HepG2 (cell line): ENCODE measurements at regions not wholly inside any gene's neighbourhood (a gene's known extent, or its start where the extent isn't known, plus 50 kb on each side); places are given as distances from the start of the nearest gene placed in this dataset.
A peak's percentile ranks its signal among the peaks of the same experiment; 100 is the strongest.

Experiments
- ATAC-seq: fragments of 200-7000 bp; cut with Tn5 transposase; 3 replicates; pipeline ENCODE4 v1.9.1; 2020; ENCODE audit warnings: mild to moderate bottlenecking, moderate library complexity
- BruUV-seq: library from RNA; stranded (reverse); fragments of 400-500 nt; replicated peaks from 2 replicates; lab custom pipeline; 2021; lab: Mats Ljungman, UMichigan
- CTCF ChIA-PET: fragments of 300-600 bp; formaldehyde crosslinking; extraction: SDS; loops from one replicate; lab custom pipeline; 2021; ENCODE audit warnings: low total read pairs, inconsistent platforms, low intra/inter-chr PET ratio; lab: Yijun Ruan, JAX
- POLR2A ChIA-PET: fragments of 350-600 bp; sonication (Branson Sonifier 250); formaldehyde crosslinking; loops from one replicate; lab custom pipeline; 2020; ENCODE audit warnings: antibody characterized with exemption, inconsistent platforms; lab: Yijun Ruan, JAX
- DNase-seq: peaks from one replicate; pipeline ENCODE4 v3.0.0-alpha.2; 2015; ENCODE audit warnings: low spot score
- FAIRE-seq: peaks from 3 replicates; lab custom pipeline; 2011; peaks lifted over from hg19 to GRCh38; lab: Jason Lieb, UNC
- H2AFZ ChIP-seq: one replicate; pipeline ENCODE4 v1.6.1; 2011; ENCODE audit warnings: low read length, inconsistent platforms
- H3K27ac ChIP-seq: fragments of 300-600 bp; 3 replicates; pipeline ENCODE4 v1.8.0; 2011; ENCODE audit warnings: mixed run types, mild to moderate bottlenecking, mixed read lengths, low read length, inconsistent platforms; ENCODE audit not compliant: insufficient read depth; ENCODE audit errors: extremely low read length
- H3K27me3 ChIP-seq, 2 experiments: fragments of 200-600 bp in 1 of 2; 2 replicates in 1 of 2; 3 replicates in 1 of 2; pipeline versions ENCODE4 v1.6.0 to v1.8.0; 2011; ENCODE audit warnings: low read length in 2 of 2, mild to moderate bottlenecking in 2 of 2, moderate library complexity in 2 of 2, inconsistent platforms in 1 of 2; ENCODE audit not compliant: insufficient read depth in 2 of 2, control insufficient read depth in 1 of 2
- H3K36me3 ChIP-seq, 2 experiments: fragments of 200-600 bp in 1 of 2; replicated peaks in 1 of 2; 2 replicates in 1 of 2; 3 replicates in 1 of 2; pipeline versions ENCODE4 v1.5.1 to v1.8.0; 2011; ENCODE audit warnings: low read length in 2 of 2, inconsistent platforms in 1 of 2; ENCODE audit not compliant: insufficient read depth in 2 of 2, control insufficient read depth in 1 of 2
- H3K4me1 ChIP-seq: 2 replicates; pipeline ENCODE4 v1.5.1; 2012; ENCODE audit warnings: low read length, inconsistent platforms; ENCODE audit not compliant: insufficient read depth
- H3K4me2 ChIP-seq: 2 replicates; pipeline ENCODE4 v1.6.0; 2011; ENCODE audit warnings: low read depth, low read length, inconsistent platforms
- H3K4me3 ChIP-seq, 3 experiments: fragments of 200-600 bp in 1 of 3; sonication (generic), shearing (Covaris generic) in 1 of 3; replicated peaks in 1 of 3; 2 replicates each; pipeline ENCODE4 v1.5.1; 2011 to 2016; ENCODE audit warnings: low read length in 3 of 3, inconsistent platforms in 2 of 3, low read depth in 2 of 3, mild to moderate bottlenecking in 2 of 3, control low read depth in 1 of 3, mixed read lengths in 1 of 3; ENCODE audit not compliant: insufficient read depth in 1 of 3
- H3K79me2 ChIP-seq: one replicate; pipeline ENCODE4 v1.6.1; 2011; ENCODE audit warnings: low read length, inconsistent platforms; ENCODE audit not compliant: insufficient read depth
- H3K9ac ChIP-seq: 2 replicates; pipeline ENCODE4 v1.6.0; 2011; ENCODE audit warnings: mild to moderate bottlenecking, low read depth, low read length, inconsistent platforms; ENCODE audit not compliant: insufficient read depth
- H3K9me3 ChIP-seq: 2 replicates; pipeline ENCODE4 v1.5.1; 2012; ENCODE audit warnings: mild to moderate bottlenecking, low read length
- H4K20me1 ChIP-seq: 2 replicates; pipeline ENCODE4 v1.6.0; 2011; ENCODE audit warnings: inconsistent platforms, mild to moderate bottlenecking, low read length, moderate library complexity; ENCODE audit not compliant: insufficient read depth
- KDM2A ChIP-seq: sonication (generic); formaldehyde crosslinking; IDR thresholded peaks from 2 replicates; pipeline ENCODE4 v1.4.0; 2020; ENCODE audit warnings: low read depth, missing genetic modification reagents, borderline replicate concordance
- MBNL3 ChIP-seq: fragments of 250-450 bp; sonication (Bioruptor Pico); conservative IDR thresholded peaks from 2 replicates; pipeline ENCODE4 v1.8.0; 2022; ENCODE audit warnings: mild to moderate bottlenecking, inconsistent platforms
- RAD21 ChIP-seq: fragments of 450-650 bp; formaldehyde crosslinking; IDR thresholded peaks from 2 replicates; pipeline ENCODE4 v1.5.0; 2020; ENCODE audit warnings: mild to moderate bottlenecking
- SMC3 ChIP-seq: IDR thresholded peaks from 2 replicates; pipeline ENCODE4 v1.6.1; 2011; ENCODE audit warnings: low read length, improper control_type of control experiment
- STAG1 ChIP-seq: sonication (generic); formaldehyde crosslinking; IDR thresholded peaks from 2 replicates; pipeline ENCODE4 v1.4.0; 2020; ENCODE audit warnings: missing genetic modification reagents
- THAP11 ChIP-seq: IDR thresholded peaks from 2 replicates; pipeline ENCODE4 v1.6.1; 2016; ENCODE audit warnings: missing biosample characterization, missing genetic modification reagents
- XRCC5 ChIP-seq: fragments of 200-400 bp; formaldehyde crosslinking; optimal IDR thresholded peaks from 2 replicates; pipeline ENCODE3; 2017; ENCODE audit warnings: mild to moderate bottlenecking, low read length
- ZNF766 ChIP-seq: sonication (generic); formaldehyde crosslinking; IDR thresholded peaks from 2 replicates; pipeline ENCODE4 v1.5.0; 2020; ENCODE audit warnings: missing genetic modification reagents, borderline replicate concordance
- WGBS: methylation state at CpG from one replicate; pipeline ENCODE4 v1.1.6; 2017; ENCODE audit warnings: low lambda C conversion rate; 5-methylcytosine and 5-hydroxymethylcytosine counted together
- in situ Hi-C: cut with HindIII; loops from 2 replicates; pipeline ENCODE4 v1.10.0; 2017; ENCODE audit warnings: low pct_unique_long_range_greater_than_20kb; ENCODE audit not compliant: extremely low pct_ligation_motif_present
- intact Hi-C: fragments of 100-400 bp; cut with micrococcal nuclease; formaldehyde crosslinking; loops from one replicate; pipeline ENCODE4 v1.10.0; 2022; ENCODE audit not compliant: unreplicated experiment
- TF ChIP-seq, protein P1 (sequence below): sonication (generic); formaldehyde crosslinking; IDR thresholded peaks from 2 replicates; pipeline ENCODE4 v1.5.0; 2020; ENCODE audit warnings: mild to moderate bottlenecking, missing genetic modification reagents, moderate library complexity
- TF ChIP-seq, protein P2 (sequence below): IDR thresholded peaks from 2 replicates; pipeline ENCODE4 v1.6.1; 2016

- TF ChIP-seq MBNL3, result no peak
- TF ChIP-seq, all 625 proteins: peak for 0
Observed at GRCh38 chr11:131063638-131064037, 147.4 kb upstream of the SNX19 start (continued).

GRCh38 chr11:131064373-131064991, 148.2 kb upstream of the SNX19 start:
- DNase-seq (peak; percentile 42), FAIRE-seq (peak; percentile 60), ATAC-seq (peak; percentile 97)
- in situ Hi-C loops (loop anchor here (5.0 to 10.0 kb wide), 3 partner anchors 150 to 608 kb away; no protein-coding TSS in a partner anchor), intact Hi-C loops (loop anchor here (1.0 kb wide), 1 partner anchor 610 kb away; no protein-coding TSS in a partner anchor)
- ChIA-PET POLR2A (interaction anchor here (0.9 kb wide), 1 partner anchor 9 kb away, joined by 3 read pairs; no protein-coding TSS in a partner anchor), CTCF (interaction anchor here (0.8 to 2.9 kb wide), 4 partner anchors 153 to 609 kb away, joined by 3 to 23 read pairs (median 6); no protein-coding TSS in a partner anchor)
- no peak overlapping the region for H3K4me2 ChIP-seq
- no peaks in the 10 kb centered on the region for H3K79me2 ChIP-seq
- H3K36me3 ChIP-seq, result no peaks in the 10 kb centered on the region
- H3K4me3 ChIP-seq, result no peak overlapping the region
- no peak overlapping the region for H3K9ac ChIP-seq
- H3K9me3 ChIP-seq, result no peaks in the 10 kb centered on the region
- no peak overlapping the region for H3K27ac ChIP-seq
- no peaks in the 10 kb centered on the region for H4K20me1 ChIP-seq
- WGBS, result 33% methylated on average over 7 of the region's 12 CpGs
- no TSS peak for BruUV-seq
- TF ChIP-seq SMC3, result peak; percentile 75
- 0 out of 2 replicates have a peak, but pooled peaks have one; percentile 27 for TF ChIP-seq KDM2A (CRISPR knock-in tag)
- TF ChIP-seq, protein P1, sequence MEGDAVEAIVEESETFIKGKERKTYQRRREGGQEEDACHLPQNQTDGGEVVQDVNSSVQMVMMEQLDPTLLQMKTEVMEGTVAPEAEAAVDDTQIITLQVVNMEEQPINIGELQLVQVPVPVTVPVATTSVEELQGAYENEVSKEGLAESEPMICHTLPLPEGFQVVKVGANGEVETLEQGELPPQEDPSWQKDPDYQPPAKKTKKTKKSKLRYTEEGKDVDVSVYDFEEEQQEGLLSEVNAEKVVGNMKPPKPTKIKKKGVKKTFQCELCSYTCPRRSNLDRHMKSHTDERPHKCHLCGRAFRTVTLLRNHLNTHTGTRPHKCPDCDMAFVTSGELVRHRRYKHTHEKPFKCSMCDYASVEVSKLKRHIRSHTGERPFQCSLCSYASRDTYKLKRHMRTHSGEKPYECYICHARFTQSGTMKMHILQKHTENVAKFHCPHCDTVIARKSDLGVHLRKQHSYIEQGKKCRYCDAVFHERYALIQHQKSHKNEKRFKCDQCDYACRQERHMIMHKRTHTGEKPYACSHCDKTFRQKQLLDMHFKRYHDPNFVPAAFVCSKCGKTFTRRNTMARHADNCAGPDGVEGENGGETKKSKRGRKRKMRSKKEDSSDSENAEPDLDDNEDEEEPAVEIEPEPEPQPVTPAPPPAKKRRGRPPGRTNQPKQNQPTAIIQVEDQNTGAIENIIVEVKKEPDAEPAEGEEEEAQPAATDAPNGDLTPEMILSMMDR (CRISPR knock-in tag), result peak; percentile 89
- TF ChIP-seq, protein P2, sequence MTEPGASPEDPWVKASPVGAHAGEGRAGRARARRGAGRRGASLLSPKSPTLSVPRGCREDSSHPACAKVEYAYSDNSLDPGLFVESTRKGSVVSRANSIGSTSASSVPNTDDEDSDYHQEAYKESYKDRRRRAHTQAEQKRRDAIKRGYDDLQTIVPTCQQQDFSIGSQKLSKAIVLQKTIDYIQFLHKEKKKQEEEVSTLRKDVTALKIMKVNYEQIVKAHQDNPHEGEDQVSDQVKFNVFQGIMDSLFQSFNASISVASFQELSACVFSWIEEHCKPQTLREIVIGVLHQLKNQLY (CRISPR knock-in tag), result no peak
- peak; percentile 43 for TF ChIP-seq XRCC5
- peak; percentile 73 for TF ChIP-seq RAD21
- peak; percentile 89 for TF ChIP-seq STAG1 (CRISPR knock-in tag)
- no peak for TF ChIP-seq THAP11 (CRISPR knock-in tag)
- no peak for TF ChIP-seq ZNF766 (CRISPR knock-in tag)
- TF ChIP-seq, all 625 proteins: peak for 6
- Histone ChIP-seq H3K4me1 (no peaks in the 10 kb centered on the region), H2AFZ (no peak overlapping the region), H3K27me3 (peaks cover 0 to 5% of the 10 kb centered on the region in 2 experiments; a peak in 1 of 5 replicates)
